GM12891 (cell line): ENCODE measurements at regions not wholly inside any gene's neighbourhood (a gene's known extent, or its start where the extent isn't known, plus 50 kb on each side); places are given as distances from the start of the nearest gene placed in this dataset.

Experiments used
- DNase-seq: peaks from one replicate; pipeline ENCODE4 v3.0.0; 2011; ENCODE audit warnings: low spot score; ENCODE audit not compliant: insufficient read length
- FAIRE-seq: peaks from 2 replicates; lab custom pipeline; 2011; peaks lifted over from hg19 to GRCh38; lab: Jason Lieb, UNC
- PAX5 ChIP-seq: IDR thresholded peaks from 2 replicates; pipeline ENCODE4 v1.6.1; 2011; ENCODE audit warnings: low read length, moderate library complexity, mild to moderate bottlenecking; ENCODE audit not compliant: insufficient read depth, severe bottlenecking
- POLR2A ChIP-seq: IDR thresholded peaks from 2 replicates; pipeline ENCODE4 v1.6.1; 2011; ENCODE audit warnings: low read depth, low read length, control low read depth
- POLR2AphosphoS5 ChIP-seq: IDR thresholded peaks from 2 replicates; pipeline ENCODE4 v1.6.1; 2011; ENCODE audit warnings: low read depth, low read length, control low read depth
- POU2F2 ChIP-seq: IDR thresholded peaks from 2 replicates; pipeline ENCODE4 v1.6.1; 2011; ENCODE audit warnings: low read depth, mild to moderate bottlenecking, control low read depth, low read length, moderate library complexity
- SPI1 ChIP-seq: IDR thresholded peaks from 2 replicates; pipeline ENCODE4 v1.6.1; 2011; ENCODE audit warnings: low read depth, low read length, control low read depth
- TAF1 ChIP-seq: IDR thresholded peaks from 2 replicates; pipeline ENCODE4 v1.6.1; 2011; ENCODE audit warnings: low read depth, low read length, control low read depth

DNA sequence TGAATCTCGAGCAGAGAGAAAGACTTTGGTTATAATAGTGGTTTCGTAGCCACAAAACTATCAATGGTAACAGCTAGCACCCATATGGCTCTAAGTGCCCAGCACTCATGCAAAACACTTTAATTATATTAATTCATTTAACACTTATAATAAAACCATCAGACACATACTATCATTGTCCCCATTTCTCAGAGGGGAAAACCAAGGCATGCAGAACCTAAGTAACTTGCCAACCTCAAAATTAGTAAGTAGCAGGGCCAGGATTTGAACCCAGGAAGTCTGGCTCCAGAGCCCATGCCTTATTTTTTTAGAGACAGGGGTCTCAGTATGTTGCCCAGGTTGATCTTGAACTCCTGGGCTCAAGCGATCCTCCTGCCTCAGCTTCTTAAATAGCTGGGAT lies 145.6 kb upstream of the HS3ST2 start:
- no peak for TF ChIP-seq POU2F2
- no peak for FAIRE-seq

DNA sequence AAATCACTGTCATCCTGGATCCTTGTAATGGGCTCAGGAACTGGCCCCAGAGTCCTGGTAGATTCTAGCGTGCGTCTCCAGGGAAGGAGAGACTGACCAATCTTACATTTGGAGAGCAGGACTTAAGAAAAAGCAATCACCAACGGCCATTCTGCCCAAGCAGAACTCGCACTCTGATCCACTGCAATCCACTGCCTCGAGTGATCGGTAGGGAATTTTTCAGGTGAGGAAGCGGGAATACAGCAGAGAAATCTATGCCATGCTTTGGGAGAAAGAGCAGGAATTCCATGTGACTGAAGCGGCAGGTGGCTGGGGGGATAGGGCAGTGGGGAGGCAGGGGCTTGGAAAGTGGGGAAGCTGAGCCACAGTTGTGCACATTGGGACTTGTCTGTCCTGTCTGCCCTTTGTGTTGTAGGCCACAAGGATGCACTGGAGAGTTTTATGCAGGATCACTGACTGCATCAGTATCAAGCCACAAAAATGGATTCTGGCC lies 143.9 kb upstream of the HS3ST2 start:
- no peak for TF ChIP-seq POU2F2
- TF ChIP-seq POLR2A = no peak
- FAIRE-seq = no peak
- no peak for DNase-seq

More for the DNA sequence above, 145.6 kb upstream of the HS3ST2 start:
- DNase-seq = no peak

DNA sequence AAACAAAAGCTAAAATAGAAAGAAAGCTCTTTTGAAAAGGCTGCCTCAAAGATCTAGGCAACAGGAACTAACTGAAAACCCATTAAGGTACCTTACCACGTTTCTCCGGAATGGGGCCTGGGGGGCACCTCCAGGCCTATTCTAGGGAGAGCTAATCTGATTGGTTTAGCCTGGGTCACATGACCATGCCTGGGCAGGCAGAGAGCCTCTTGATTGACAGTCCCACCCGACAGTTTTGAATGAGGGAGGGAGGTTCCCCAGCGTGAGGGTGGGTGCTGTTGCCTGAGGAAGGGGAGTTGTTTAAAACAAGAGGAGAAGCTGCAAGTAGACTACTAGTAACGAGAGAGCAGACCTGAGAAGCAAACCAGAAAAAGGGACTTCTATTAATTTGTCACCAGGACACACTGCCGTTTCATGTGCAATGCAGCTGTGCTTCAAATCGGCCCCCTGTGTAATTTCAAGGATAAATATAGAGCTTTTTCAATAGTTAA lies 143.4 kb upstream of the HS3ST2 start:
- TF ChIP-seq POLR2AphosphoS5 = no peak
- TF ChIP-seq SPI1 = no peak
- no peak for TF ChIP-seq POLR2A
- TF ChIP-seq TAF1 = no peak
- no peak for TF ChIP-seq PAX5
- TF ChIP-seq POU2F2 = no peak
- FAIRE-seq = no peak
- DNase-seq = peak; percentile 55

DNA sequence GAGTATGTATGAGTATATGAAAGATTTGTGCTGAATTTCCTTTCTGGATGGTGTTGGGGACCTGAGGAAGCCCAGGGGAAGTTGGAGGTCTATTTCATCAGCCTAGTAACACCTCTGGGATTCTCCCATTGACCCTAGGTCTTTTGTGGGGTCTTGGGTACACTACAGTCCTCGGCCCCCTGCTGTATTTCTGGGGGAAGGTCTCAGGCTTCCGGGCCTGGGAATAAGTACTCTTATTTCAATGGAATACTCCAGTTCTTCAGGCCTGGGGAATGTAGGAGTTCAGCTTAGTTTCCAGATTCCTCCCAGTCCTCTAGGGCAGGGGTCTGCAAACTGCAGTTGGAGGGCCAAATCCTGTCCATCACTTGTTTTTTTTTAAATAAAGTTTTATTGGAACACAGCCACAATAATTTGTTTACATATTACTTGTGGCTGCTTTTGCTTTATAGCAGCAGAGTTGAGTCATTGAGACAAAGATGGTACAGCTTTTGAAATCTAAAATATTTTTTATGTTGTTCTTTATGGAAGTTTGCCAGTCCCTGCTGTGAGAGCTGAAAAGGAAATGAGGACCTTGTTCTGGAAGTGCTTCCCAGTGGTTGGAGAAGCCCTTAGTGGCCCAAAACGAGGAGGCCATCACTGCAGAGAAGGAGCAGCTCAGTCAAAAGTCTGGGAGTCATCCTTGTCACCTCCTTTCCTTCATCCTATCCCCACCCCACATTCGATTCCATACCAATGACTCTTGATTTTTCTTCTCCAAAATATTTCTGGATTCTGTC lies 142.5 kb upstream of the HS3ST2 start:
- FAIRE-seq = no peak
- TF ChIP-seq PAX5 = no peak
- TF ChIP-seq POLR2AphosphoS5 = no peak
- TF ChIP-seq POU2F2 = no peak
- no peak for TF ChIP-seq POLR2A
- TF ChIP-seq SPI1 = no peak
- no peak for TF ChIP-seq TAF1
- no peak for DNase-seq

DNA sequence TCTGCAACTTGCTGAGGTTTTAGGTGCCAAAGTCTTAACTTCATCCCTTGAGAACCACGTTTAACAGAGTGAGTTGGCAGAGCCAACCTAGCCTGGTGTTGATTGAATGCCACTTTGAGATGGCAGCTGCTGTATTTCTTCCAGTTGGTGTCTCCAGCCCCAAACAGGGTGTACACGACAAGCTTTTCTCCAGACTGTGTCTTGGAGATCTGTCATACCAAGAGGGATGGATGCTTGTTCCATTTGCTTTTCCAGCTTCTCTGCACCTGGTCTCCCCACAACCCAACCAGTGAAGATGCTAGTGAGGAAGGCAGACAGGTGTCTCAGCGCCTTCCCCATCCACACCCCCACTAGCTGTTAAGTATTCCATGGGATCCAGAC lies 141.1 kb upstream of the HS3ST2 start:
- DNase-seq = no peak
- TF ChIP-seq POLR2AphosphoS5 (no peak), SPI1 (no peak), POLR2A (no peak), POU2F2 (no peak), PAX5 (no peak), TAF1 (no peak)
- no peak for FAIRE-seq

DNA sequence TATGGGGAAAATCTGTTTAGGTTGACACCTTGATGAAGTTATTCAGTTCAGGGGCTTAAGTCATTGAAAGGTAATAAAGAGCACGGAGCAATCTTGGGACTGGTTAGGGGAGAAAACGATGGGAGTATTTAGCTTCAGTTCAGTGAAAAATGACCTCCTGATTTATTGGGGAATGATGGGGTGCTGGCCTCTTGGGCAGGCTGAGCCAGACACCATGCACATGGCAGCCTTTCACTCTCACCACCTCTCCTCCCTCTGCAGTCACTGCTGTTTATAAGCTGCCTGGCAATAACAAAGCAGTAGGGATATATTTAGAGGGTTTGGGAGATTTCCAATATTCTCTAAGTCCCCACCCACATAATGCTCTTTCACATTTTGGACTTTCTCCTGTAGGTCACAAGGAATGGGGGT lies 140.5 kb upstream of the HS3ST2 start:
- no peak for DNase-seq
- no peak for TF ChIP-seq POU2F2
- no peak for TF ChIP-seq PAX5
- no peak for TF ChIP-seq SPI1
- no peak for TF ChIP-seq POLR2AphosphoS5
- no peak for TF ChIP-seq POLR2A
- TF ChIP-seq TAF1 = no peak
- FAIRE-seq = no peak

DNA sequence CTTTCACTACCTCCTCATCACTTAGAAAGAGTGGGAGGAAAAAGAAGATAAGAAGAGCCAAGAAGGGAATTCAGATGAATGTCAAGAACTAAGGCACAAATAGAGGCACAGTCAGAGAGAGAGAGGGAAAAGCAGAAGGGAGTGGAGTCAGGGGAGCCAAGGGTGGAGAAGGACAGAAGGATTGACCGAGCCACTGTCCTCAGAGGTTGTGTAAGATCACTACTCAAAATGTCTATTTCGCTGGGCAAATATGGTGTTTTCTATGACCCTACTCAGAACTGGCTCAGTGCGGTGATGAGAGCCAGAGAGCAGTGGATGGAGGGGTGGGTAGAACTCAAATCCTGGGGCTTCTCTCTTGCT lies 139.2 kb upstream of the HS3ST2 start:
- FAIRE-seq (no peak), DNase-seq (no peak)
- TF ChIP-seq POU2F2 = no peak
- no peak for TF ChIP-seq POLR2A
- no peak for TF ChIP-seq SPI1
- no peak for TF ChIP-seq PAX5
- TF ChIP-seq POLR2AphosphoS5 = no peak
- no peak for TF ChIP-seq TAF1

DNA sequence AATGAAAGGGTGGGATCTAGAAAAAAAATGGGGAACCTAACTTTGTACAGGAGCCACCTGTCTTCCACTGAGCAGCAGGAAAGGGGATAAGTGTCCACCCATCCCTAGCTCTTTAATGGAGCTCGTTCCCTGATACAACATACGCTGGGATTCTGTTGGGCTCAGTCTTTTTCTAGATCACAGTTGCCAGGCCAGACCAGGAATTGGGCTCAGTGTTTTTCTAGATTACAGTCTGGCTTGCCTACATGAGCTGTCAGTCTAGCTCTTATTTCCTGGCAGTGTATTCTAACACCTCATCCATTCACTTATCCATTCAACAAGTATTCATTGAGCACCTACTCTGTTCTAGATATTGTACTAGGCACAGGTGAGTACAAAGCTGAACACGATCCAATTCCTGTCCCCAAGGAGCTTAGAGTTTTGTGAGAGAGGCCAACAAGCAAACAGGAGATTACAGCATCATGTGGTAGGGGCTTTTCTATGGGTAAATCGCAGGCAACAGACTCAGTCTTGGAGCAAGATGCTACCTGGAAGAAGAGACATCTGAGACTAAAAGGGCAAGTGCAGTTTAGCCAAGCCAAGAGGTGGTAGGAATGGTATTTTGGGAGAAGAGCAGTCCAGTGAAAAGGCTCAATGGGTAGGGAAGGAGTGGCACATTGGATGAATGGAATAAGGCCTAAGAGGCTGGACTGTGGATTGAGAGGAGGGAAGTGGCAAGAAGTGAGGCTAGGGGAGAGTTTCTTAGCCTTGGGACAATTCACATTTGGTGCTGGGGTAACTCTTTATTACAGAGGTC lies 138.0 kb upstream of the HS3ST2 start:
- TF ChIP-seq POLR2A (no peak), PAX5 (no peak), TAF1 (no peak), POU2F2 (no peak)
- FAIRE-seq = no peak
- no peak for DNase-seq

DNA sequence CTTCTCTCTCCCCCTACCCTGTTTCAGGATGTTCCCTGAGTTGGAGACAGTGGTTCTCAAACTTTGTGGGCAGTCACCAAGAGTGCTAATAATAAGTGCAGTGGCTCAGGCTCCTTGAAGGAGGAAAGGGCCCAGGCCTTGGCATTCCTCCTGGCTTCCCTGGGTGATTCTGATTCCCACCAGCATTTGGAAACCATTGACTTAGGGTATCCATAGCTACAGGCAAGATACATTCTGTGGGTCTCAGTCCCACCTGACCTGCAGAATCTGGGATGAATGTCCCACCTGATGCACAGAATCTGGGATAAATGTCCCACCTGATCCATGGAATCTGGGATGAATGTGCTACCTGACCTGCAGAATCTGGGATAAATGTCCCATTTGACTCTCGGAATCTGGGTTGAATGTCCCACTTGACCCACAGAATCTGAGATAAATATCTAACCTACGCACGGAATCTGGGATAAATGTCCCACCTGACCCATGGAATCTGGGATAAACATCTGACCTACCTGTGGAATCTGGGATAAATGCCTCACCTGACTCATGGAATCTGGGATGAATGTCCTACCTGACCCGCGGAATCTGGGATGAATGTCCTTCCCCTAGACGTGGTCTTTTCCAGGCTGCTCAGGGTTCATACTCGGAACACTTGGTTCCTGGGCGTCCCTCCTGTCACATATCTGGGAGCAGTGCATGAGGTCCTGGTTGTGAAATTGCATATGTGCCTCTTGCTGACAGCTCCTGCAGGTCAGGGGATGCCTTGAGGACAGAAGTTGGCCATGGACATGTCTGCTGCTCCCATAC lies 136.7 kb upstream of the HS3ST2 start:
- TF ChIP-seq PAX5 (no peak), SPI1 (no peak)
- DNase-seq (no peak), FAIRE-seq (no peak)

DNA sequence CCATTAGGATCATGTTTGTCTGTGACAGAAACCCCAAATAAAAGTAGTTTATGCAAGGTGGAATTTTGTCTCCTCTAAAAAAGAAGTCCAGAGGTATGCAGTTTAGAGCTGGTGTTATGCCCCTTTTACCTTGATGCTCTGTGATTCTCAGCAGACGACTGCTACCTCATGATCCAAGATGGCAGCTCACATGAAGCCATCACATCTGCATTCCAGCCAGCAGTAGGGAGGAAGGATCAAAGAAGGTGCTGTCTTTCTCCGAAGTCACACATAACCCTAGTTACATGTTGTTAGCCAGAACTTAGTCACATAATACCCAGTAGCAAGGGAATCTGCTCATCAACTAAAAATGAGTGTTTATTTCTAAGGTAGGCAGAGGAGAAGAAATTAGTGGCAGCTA lies 135.7 kb upstream of the HS3ST2 start:
- no peak for FAIRE-seq
- no peak for TF ChIP-seq POLR2A
- no peak for TF ChIP-seq TAF1
- TF ChIP-seq SPI1 = no peak
- TF ChIP-seq POLR2AphosphoS5 = no peak
- TF ChIP-seq PAX5 = no peak
- TF ChIP-seq POU2F2 = no peak
- no peak for DNase-seq
